Thyroid gland (tissue), 4 donors: ENCODE measurements at regions not wholly inside any gene's neighbourhood (a gene's known extent, or its start where the extent isn't known, plus 50 kb on each side); places are given as distances from the start of the nearest gene placed in this dataset.

Experiments used
- DNase-seq, 2 donors: peaks; one replicate each; pipeline ENCODE4 v3.0.0-alpha.2; 2019
- H3K27ac ChIP-seq, 3 donors: fragments of 200-600 bp; sonication (generic); 1 replicate in 2 of 3; 2 replicates in 1 of 3; pipeline ENCODE4 v1.5.1; 2016 to 2019; ENCODE audit warnings: mild to moderate bottlenecking in 1 of 3, moderate library complexity in 1 of 3
- H3K27me3 ChIP-seq: fragments of 200-600 bp; sonication (generic); one replicate; pipeline ENCODE4 v1.5.1; 2019
- H3K36me3 ChIP-seq, 2 donors: fragments of 200-600 bp; sonication (generic); one replicate each; pipeline ENCODE4 v1.5.1; 2016 to 2019
- H3K4me1 ChIP-seq, 2 donors: fragments of 200-600 bp; sonication (generic); one replicate each; pipeline ENCODE4 v1.5.1; 2017 to 2019
- H3K4me3 ChIP-seq, 3 donors: fragments of 200-600 bp; sonication (generic); replicated peaks in 1 of 3; 1 replicate in 2 of 3; 2 replicates in 1 of 3; pipeline ENCODE4 v1.5.1; 2016; ENCODE audit warnings: mild to moderate bottlenecking in 1 of 3
- H3K9me3 ChIP-seq: fragments of 200-600 bp; sonication (generic); one replicate; pipeline ENCODE4 v1.5.1; 2017
- POLR2A ChIP-seq, 2 donors: fragments of 450-650 bp; IDR thresholded peaks; one replicate each; pipeline ENCODE4 v1.6.1; 2017; ENCODE audit warnings: antibody characterized with exemption in 2 of 2, mild to moderate bottlenecking in 2 of 2, moderate library complexity in 1 of 2
- WGBS, 2 donors: methylation state at CpG; one replicate each; pipeline ENCODE4 v1.1.5; 2017; 5-methylcytosine and 5-hydroxymethylcytosine counted together
- intact Hi-C: fragments of 100-400 bp; cut with DNase I; formaldehyde crosslinking; loops from one replicate; pipeline ENCODE4 v1.15.1; 2023
- TF ChIP-seq, protein P1 (sequence below), 6 experiments: fragments of 200-600 bp in 3 of 6; fragments of 450-650 bp in 3 of 6; sonication (generic) in 3 of 6; IDR thresholded peaks; one replicate each; pipeline ENCODE4 v1.5.1; 2016 to 2019; ENCODE audit warnings: antibody characterized with exemption in 6 of 6, mild to moderate bottlenecking in 2 of 6, inconsistent platforms in 1 of 6, moderate library complexity in 1 of 6

- no peaks in the 10 kb centered on the region for H3K4me1 ChIP-seq
- intact Hi-C loops, result no loop called here
- 71 to 80% methylated on average over 2 of the region's 2 CpGs for WGBS, 2 donors
- H3K27ac ChIP-seq, result no peak overlapping the region
- no peaks in the 10 kb centered on the region for H3K9me3 ChIP-seq
- H3K36me3 ChIP-seq, result no peaks in the 10 kb centered on the region
- no peak for DNase-seq
- H3K27me3 ChIP-seq, result no peaks in the 10 kb centered on the region
- TF ChIP-seq, protein P1, sequence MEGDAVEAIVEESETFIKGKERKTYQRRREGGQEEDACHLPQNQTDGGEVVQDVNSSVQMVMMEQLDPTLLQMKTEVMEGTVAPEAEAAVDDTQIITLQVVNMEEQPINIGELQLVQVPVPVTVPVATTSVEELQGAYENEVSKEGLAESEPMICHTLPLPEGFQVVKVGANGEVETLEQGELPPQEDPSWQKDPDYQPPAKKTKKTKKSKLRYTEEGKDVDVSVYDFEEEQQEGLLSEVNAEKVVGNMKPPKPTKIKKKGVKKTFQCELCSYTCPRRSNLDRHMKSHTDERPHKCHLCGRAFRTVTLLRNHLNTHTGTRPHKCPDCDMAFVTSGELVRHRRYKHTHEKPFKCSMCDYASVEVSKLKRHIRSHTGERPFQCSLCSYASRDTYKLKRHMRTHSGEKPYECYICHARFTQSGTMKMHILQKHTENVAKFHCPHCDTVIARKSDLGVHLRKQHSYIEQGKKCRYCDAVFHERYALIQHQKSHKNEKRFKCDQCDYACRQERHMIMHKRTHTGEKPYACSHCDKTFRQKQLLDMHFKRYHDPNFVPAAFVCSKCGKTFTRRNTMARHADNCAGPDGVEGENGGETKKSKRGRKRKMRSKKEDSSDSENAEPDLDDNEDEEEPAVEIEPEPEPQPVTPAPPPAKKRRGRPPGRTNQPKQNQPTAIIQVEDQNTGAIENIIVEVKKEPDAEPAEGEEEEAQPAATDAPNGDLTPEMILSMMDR (IDR thresholded peaks at IDR 0.05), result no peak
- TF ChIP-seq POLR2A (IDR thresholded peaks at IDR 0.05), result no peak
- no peak overlapping the region for H3K4me3 ChIP-seq
Observed at GRCh38 chr2:37569131-37569823, 102.2 kb downstream of the CDC42EP3 start.

GRCh38 chr2:37569986-37570679, 101.3 kb downstream of the CDC42EP3 start:
- no peak for DNase-seq
- Histone ChIP-seq H3K9me3 (no peaks in the 10 kb centered on the region), H3K36me3 (no peaks in the 10 kb centered on the region), H3K4me3 (no peak overlapping the region), H3K27me3 (no peaks in the 10 kb centered on the region), H3K27ac (no peak overlapping the region), H3K4me1 (no peaks in the 10 kb centered on the region)
- intact Hi-C loops, result no loop called here
- 77 to 81% methylated on average over 3 of the region's 3 CpGs for WGBS, 2 donors
- TF ChIP-seq, protein P1 (IDR thresholded peaks at IDR 0.05), result no peak

GRCh38 chr2:37570773-37571586, 100.5 kb downstream of the CDC42EP3 start:
- Histone ChIP-seq H3K9me3 (no peaks in the 10 kb centered on the region), H3K27ac (no peak overlapping the region), H3K4me3 (no peak overlapping the region), H3K27me3 (no peaks in the 10 kb centered on the region), H3K4me1 (no peaks in the 10 kb centered on the region), H3K36me3 (no peaks in the 10 kb centered on the region)
- intact Hi-C loops, result no loop called here
- TF ChIP-seq, protein P1 (IDR thresholded peaks at IDR 0.05), result no peak
- no peak for TF ChIP-seq POLR2A (IDR thresholded peaks at IDR 0.05)
- no peak for DNase-seq
- 66 to 77% methylated on average over 6 of the region's 6 CpGs for WGBS, 2 donors

DNA sequence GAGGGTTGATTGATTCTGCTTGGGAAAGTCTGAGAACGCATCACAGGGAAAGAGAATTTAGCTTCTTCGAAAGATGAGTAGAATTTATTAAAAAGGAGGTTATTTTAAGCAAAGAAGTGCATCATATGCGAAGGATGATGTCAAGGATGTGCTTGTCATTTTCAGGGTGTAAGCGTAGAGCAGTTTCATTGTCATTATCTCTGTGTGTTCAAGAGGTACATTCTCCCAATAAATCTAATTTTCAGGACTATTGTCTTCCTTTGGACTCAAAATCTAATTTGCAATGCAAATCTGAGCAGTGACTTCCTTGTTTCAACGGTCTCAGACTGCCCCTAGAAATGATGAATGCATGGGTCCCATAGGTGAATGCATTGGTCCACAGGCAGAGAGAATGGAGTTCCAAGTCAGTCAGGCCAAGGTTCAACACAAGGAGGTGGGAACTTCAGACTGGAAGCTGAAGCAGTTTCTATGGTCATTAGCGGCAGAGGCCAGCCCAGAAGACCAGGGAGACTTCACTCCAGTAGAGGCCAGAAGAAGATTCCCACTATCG, 99.8 kb downstream of the CDC42EP3 start:
- no peaks in the 10 kb centered on the region for H3K4me1 ChIP-seq

More for the DNA sequence above, 99.8 kb downstream of the CDC42EP3 start:
- intact Hi-C loops, result no loop called here
- TF ChIP-seq, protein P1 (IDR thresholded peaks at IDR 0.05), result no peak
- TF ChIP-seq POLR2A (IDR thresholded peaks at IDR 0.05), result no peak
- Histone ChIP-seq H3K9me3 (no peaks in the 10 kb centered on the region), H3K4me3 (no peak overlapping the region), H3K27me3 (no peaks in the 10 kb centered on the region), H3K27ac (no peak overlapping the region), H3K36me3 (no peaks in the 10 kb centered on the region)
- 90 to 95% methylated on average over 7 of the region's 7 CpGs for WGBS, 2 donors
- no peak for DNase-seq
